Common myeloid progenitor, CD34-positive (primary cell): ENCODE measurements at regions not wholly inside any gene's neighbourhood (a gene's known extent, or its start where the extent isn't known, plus 50 kb on each side); places are given as distances from the start of the nearest gene placed in this dataset.

Source experiments
- CTCF ChIA-PET: fragments of 350-600 bp; sonication (Branson Sonifier 250); formaldehyde crosslinking; loops from one replicate; lab custom pipeline; 2021; ENCODE audit warnings: antibody characterized with exemption; lab: Charles Lee
- POLR2A ChIA-PET: fragments of 350-600 bp; sonication (Branson Sonifier 250); formaldehyde crosslinking; loops from one replicate; lab custom pipeline; 2021; ENCODE audit warnings: antibody characterized with exemption; lab: Charles Lee
- DNase-seq, 3 donors: peaks; one replicate each; pipeline versions ENCODE4 v3.0.0 to v3.0.0-alpha.2; 2013
- H3K27ac ChIP-seq, 2 experiments: 1 replicate in 1 of 2; 2 replicates in 1 of 2; pipeline ENCODE4 v1.7.0; 2013; ENCODE audit warnings: inconsistent platforms in 2 of 2, low read length in 2 of 2, mild to moderate bottlenecking in 2 of 2, low read depth in 1 of 2, moderate library complexity in 1 of 2; ENCODE audit not compliant: severe bottlenecking in 2 of 2, insufficient read depth in 1 of 2, poor library complexity in 1 of 2
- H3K27me3 ChIP-seq, 5 experiments: replicated peaks in 2 of 5; 1 replicate in 3 of 5; 2 replicates in 2 of 5; pipeline versions ENCODE4 v1.6.1 to v1.7.0; 2013; ENCODE audit warnings: low read length in 4 of 5, mild to moderate bottlenecking in 2 of 5, moderate library complexity in 2 of 5, inconsistent platforms in 1 of 5; ENCODE audit not compliant: insufficient read depth in 5 of 5, control insufficient read depth in 4 of 5
- H3K36me3 ChIP-seq, 4 experiments: 1 replicate in 2 of 4; 2 replicates in 2 of 4; pipeline versions ENCODE4 v1.6.1 to v1.7.0; 2013; ENCODE audit warnings: low read length in 3 of 4, control low read depth in 1 of 4, mild to moderate bottlenecking in 1 of 4; ENCODE audit not compliant: control insufficient read depth in 4 of 4, insufficient read depth in 4 of 4
- H3K4me1 ChIP-seq, 4 experiments: 1 replicate in 3 of 4; 2 replicates in 1 of 4; pipeline versions ENCODE4 v1.6.1 to v1.7.1; 2013; ENCODE audit warnings: low read length in 3 of 4, mild to moderate bottlenecking in 3 of 4, control low read depth in 1 of 4, inconsistent platforms in 1 of 4, moderate library complexity in 1 of 4; ENCODE audit not compliant: control insufficient read depth in 4 of 4, insufficient read depth in 4 of 4; ENCODE audit errors: control extremely low read depth in 1 of 4
- H3K4me3 ChIP-seq, 7 experiments: 1 replicate in 4 of 7; 2 replicates in 3 of 7; pipeline versions ENCODE4 v1.5.1 to v1.7.0; 2013; ENCODE audit warnings: mild to moderate bottlenecking in 7 of 7, low read length in 6 of 7, moderate library complexity in 6 of 7, inconsistent platforms in 2 of 7, low read depth in 2 of 7, control low read depth in 1 of 7; ENCODE audit not compliant: insufficient read depth in 4 of 7, control insufficient read depth in 1 of 7; ENCODE audit errors: extremely low read depth in 1 of 7
- H3K9me3 ChIP-seq, 5 experiments: 1 replicate in 4 of 5; 2 replicates in 1 of 5; pipeline versions ENCODE4 v1.6.1 to v1.7.1; 2013; ENCODE audit warnings: low read length in 4 of 5, mild to moderate bottlenecking in 2 of 5, inconsistent platforms in 1 of 5, low read depth in 1 of 5, moderate library complexity in 1 of 5; ENCODE audit not compliant: control insufficient read depth in 4 of 5, insufficient read depth in 2 of 5; ENCODE audit errors: control extremely low read depth in 1 of 5
- WGBS: methylation state at CpG from one replicate; pipeline ENCODE4 v1.1.5; 2013; ENCODE audit not compliant: insufficient coverage; 5-methylcytosine and 5-hydroxymethylcytosine counted together

DNA sequence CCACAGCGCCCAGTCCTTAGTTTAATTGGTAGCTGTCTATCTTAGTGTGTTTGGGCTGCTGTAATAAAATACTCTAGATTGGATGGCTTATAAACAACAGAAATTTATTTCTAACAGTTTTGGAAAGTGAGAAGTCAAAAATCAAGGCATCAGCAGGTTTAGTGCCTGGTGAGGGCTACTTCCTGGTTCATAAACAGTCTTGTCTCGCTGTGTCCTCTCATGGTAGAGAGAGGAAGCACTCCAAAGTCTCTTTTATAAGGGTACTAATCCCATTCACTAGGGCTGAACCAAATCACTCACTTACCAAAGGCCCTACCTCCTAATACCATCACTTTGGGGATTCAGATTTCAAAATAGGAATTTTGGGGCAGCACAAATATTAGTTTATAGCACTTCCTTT is 336.9 kb upstream of the RSPO3 start:
- DNase-seq = no peak
- H3K4me1 ChIP-seq = no peaks in the 10 kb centered on the region
- ChIA-PET CTCF (no interaction called here), POLR2A (interaction anchor here (0.6 kb wide), 1 partner anchor 10 kb away, joined by 7 read pairs; no protein-coding TSS in a partner anchor)
- no peaks in the 10 kb centered on the region for H3K9me3 ChIP-seq
- H3K4me3 ChIP-seq = no peak overlapping the region
- WGBS = no CpG with 5 or more reads among the region's 2 CpGs
- no peak overlapping the region for H3K27ac ChIP-seq
- no peaks in the 10 kb centered on the region for H3K36me3 ChIP-seq
- H3K27me3 ChIP-seq = peaks cover 0 to 8% (median 0%) of the 10 kb centered on the region in 5 experiments

DNA sequence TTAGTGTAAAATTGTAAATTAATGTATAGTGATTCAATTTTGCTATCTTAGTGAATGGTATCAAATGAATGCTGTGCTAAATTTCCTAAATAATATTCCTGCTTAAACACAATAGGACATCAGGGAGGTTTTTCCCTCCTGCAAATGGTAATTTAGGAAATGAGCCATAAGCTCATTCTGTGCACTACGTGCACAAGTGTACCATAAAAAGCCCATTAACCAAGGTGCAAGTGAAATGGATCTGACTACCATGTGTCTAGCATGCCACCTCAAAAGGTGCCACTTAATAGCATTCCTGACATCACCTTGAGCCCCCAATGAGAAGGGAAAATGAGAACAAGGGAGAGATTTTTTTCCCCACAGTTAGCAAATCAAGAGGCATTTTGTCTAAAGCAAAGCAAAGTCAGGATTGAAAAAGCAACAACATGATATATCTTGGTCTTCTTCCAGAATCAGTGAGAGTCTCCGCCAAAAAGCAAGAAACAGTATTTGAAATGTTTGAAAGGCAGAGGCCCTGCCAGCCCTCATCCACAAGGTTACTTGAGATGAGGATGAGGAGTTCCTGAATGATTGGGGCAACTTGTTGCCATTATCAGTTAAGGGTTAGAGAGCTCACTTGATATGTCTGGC is 334.2 kb upstream of the RSPO3 start:
- no peak overlapping the region for H3K4me3 ChIP-seq
- no peaks in the 10 kb centered on the region for H3K36me3 ChIP-seq
- CTCF ChIA-PET = interaction anchor here (1.9 kb wide), 1 partner anchor 17 kb away, joined by 4 read pairs; no protein-coding TSS in a partner anchor
- no peak overlapping the region for H3K27ac ChIP-seq
- no peak for DNase-seq
- 100% methylated on average over 1 of the region's 2 CpGs for WGBS
- peaks cover 0 to 5% (median 0%) of the 10 kb centered on the region in 5 experiments for H3K27me3 ChIP-seq
- POLR2A ChIA-PET = no interaction called here
- H3K9me3 ChIP-seq = no peaks in the 10 kb centered on the region
- no peaks in the 10 kb centered on the region for H3K4me1 ChIP-seq

DNA sequence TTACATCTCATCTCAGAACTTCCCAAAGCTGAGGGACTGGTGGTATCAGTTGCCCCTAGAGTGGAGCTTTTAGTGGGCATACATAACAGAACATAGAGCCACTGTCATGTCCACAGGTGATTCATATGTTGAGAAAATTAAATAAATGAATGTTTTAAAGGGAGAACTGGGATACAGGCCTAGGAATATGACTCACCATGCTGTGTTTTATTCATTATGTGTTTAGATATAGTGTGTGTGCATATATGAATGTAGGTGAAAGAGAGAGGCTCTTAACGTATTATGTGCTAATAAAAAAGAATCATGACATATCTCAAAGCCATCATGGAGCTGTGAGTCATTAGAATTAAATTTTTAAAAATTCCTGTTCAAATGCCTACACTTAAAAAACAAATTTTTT is 332.2 kb upstream of the RSPO3 start:
- no peak for DNase-seq
- Histone ChIP-seq H3K9me3 (no peaks in the 10 kb centered on the region), H3K27ac (no peak overlapping the region), H3K4me1 (no peaks in the 10 kb centered on the region), H3K4me3 (no peak overlapping the region), H3K27me3 (peaks cover 0 to 5% (median 0%) of the 10 kb centered on the region in 5 experiments), H3K36me3 (no peaks in the 10 kb centered on the region)
- ChIA-PET CTCF (no interaction called here), POLR2A (interaction anchor here (0.6 kb wide), 1 partner anchor 59 kb away, joined by 5 read pairs; no protein-coding TSS in a partner anchor)
- no CpG with 5 or more reads among the region's 1 CpG for WGBS

DNA sequence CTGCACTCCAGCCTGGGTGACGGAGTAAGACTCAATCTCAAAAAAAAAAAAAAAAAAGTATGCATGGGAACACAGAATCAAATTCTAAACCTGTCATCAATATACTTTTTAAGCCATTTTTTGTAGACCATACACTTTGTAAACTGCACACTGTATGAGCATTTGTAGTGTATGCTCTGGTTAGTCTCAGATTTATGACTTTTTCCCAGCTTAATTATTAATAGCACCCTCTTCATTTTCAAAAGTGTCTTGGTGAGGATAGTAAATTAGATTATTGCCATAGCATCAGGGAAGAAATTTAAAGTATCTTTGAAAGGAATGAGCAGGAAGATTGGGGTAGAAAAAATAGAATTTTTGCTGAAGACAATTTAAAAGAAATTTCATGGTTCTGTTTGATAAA is 330.8 kb upstream of the RSPO3 start:
- no peak for DNase-seq
- CTCF ChIA-PET = no interaction called here
- Histone ChIP-seq H3K27ac (no peak overlapping the region), H3K36me3 (no peaks in the 10 kb centered on the region), H3K9me3 (no peaks in the 10 kb centered on the region), H3K4me3 (no peak overlapping the region), H3K4me1 (no peaks in the 10 kb centered on the region), H3K27me3 (peaks cover 0 to 6% (median 0%) of the 10 kb centered on the region in 5 experiments)
- WGBS = no CpG with 5 or more reads among the region's 1 CpG
- POLR2A ChIA-PET = no interaction called here

DNA sequence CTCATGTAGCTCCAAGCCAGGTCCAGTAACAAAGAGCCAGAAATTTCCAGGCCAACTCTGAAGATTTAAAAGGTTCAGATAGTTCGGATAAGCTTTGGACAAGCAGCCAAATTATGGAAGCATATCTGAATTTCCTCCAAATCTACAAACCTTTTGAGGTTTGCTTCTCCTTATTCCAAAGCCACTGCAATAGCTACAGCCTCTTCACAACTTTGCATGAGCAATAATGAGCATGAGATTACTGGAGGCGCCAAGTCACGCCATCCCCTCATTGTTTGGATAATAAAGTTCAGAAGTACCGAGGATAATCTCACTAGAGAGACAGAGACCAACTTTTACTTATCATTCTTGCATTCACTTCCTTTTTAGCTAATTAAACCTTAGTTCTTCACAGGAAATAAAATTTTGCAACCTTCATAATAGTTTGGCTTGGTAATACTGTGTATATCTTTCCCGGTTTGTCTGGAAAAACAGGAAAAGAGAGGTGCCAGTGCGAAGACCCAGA is 329.6 kb upstream of the RSPO3 start:
- ChIA-PET POLR2A (no interaction called here), CTCF (no interaction called here)
- H3K4me1 ChIP-seq = no peaks in the 10 kb centered on the region
- no peak for DNase-seq
- H3K36me3 ChIP-seq = no peaks in the 10 kb centered on the region
- no peaks in the 10 kb centered on the region for H3K9me3 ChIP-seq
- no peak overlapping the region for H3K27ac ChIP-seq
- H3K27me3 ChIP-seq = peaks cover 0 to 7% (median 0%) of the 10 kb centered on the region in 5 experiments
- WGBS = 85% methylated on average over 6 of the region's 6 CpGs
- no peak overlapping the region for H3K4me3 ChIP-seq

DNA sequence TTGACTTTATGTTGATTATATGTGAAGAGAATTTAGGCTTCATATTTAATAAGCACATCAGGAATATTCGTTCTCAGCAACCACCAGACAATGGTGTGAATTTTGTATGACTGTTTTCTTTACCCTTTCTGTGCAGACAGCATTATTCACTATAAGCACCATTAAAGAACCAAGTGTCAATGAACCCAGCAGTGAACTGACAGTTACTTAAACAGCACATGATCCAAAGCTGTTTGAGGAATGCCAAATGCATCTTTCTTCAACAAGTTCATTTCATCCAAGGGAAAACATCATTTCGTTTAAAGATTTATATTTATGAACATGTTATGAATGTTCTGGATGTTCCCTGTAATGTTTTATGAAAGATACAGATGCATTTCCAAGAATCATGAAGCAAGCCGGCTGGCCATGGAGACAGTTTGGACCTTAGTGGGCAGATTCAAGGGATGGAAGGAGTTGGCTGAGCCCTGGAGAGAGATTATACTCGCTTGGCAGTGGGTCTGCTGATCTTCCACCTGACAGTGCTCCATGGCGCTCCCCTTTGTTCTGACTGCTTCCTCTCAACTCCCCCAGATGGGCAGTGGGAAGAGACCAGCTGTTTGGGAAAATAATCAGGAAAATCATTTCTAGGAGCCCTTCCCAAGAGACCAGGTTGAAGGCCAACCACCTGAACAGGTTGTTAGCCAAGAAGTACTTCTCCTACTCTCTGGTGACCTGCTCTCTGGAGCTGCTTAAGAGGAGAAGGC is 326.0 kb upstream of the RSPO3 start:
- WGBS = 96% methylated on average over 3 of the region's 5 CpGs
- POLR2A ChIA-PET = interaction anchor here (0.7 kb wide), 1 partner anchor 11 kb away, joined by 7 read pairs; no protein-coding TSS in a partner anchor

DNA sequence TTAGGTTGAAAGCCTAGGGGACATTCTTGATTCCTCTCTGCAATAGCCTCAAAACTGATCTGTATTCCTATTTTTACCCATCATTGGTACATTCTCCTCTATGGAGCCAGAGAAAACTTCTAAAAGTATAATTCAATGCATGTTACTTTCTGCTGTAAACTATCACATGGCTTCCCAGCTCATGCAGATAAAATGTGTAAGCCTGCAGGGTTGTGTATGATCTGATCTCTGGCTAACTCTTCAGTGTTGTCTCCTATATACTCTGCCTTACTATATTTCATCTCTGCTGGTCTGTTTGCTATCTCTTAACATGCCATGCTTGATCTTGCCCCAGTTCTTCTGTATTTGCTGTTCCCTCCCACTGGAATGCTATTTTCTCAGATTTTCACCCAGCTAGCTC is 323.3 kb upstream of the RSPO3 start:
- ChIA-PET CTCF (interaction anchor here (1.4 kb wide), 1 partner anchor 10 kb away, joined by 6 read pairs; no protein-coding TSS in a partner anchor), POLR2A (no interaction called here)
- Histone ChIP-seq H3K9me3 (no peaks in the 10 kb centered on the region), H3K27me3 (peaks cover 0 to 2% (median 2%) of the 10 kb centered on the region in 5 experiments), H3K36me3 (no peaks in the 10 kb centered on the region), H3K4me3 (no peak overlapping the region), H3K27ac (no peak overlapping the region), H3K4me1 (no peaks in the 10 kb centered on the region)
- no peak for DNase-seq

More for the DNA sequence above, 326.0 kb upstream of the RSPO3 start:
- H3K4me1 ChIP-seq = no peaks in the 10 kb centered on the region
- CTCF ChIA-PET = no interaction called here
- DNase-seq = no peak
- no peaks in the 10 kb centered on the region for H3K36me3 ChIP-seq
- no peaks in the 10 kb centered on the region for H3K9me3 ChIP-seq
- H3K27me3 ChIP-seq = peaks cover 0 to 2% (median 2%) of the 10 kb centered on the region in 5 experiments
- H3K4me3 ChIP-seq = no peak overlapping the region
- H3K27ac ChIP-seq = no peak overlapping the region
